HEK293T (cell line): ENCODE measurements at regions not wholly inside any gene's neighbourhood (a gene's known extent, or its start where the extent isn't known, plus 50 kb on each side); places are given as distances from the start of the nearest gene placed in this dataset.
"Not testable (repeated sequence)": the region's sequence is repeated elsewhere in the genome, so short reads cannot be mapped to it uniquely, and the experiment has no call there.

Source experiments
- ELF4 ChIP-seq: fragments of 450-650 bp; IDR thresholded peaks from 2 replicates; pipeline ENCODE4 v1.6.1; 2017; ENCODE audit warnings: antibody characterized with exemption
- FOXM1 ChIP-seq: fragments of 450-650 bp; IDR thresholded peaks from 2 replicates; pipeline ENCODE4 v1.6.1; 2017; ENCODE audit warnings: mild to moderate bottlenecking, borderline replicate concordance
- HDGF ChIP-seq: fragments of 450-650 bp; IDR thresholded peaks from 2 replicates; pipeline ENCODE4 v1.6.1; 2017; ENCODE audit warnings: antibody characterized with exemption, borderline replicate concordance

- TF ChIP-seq HDGF, ELF4, FOXM1: not testable (repeated sequence)
Observed at GRCh38 chr15:81716468-81716867, 329.4 kb downstream of the MEX3B start.
